Mesenteric fat pad (tissue), 1 donor: ENCODE measurements at regions not wholly inside any gene's neighbourhood (a gene's known extent, or its start where the extent isn't known, plus 50 kb on each side); places are given as distances from the start of the nearest gene placed in this dataset.
"Not testable (repeated sequence)": the region's sequence is repeated elsewhere in the genome, so short reads cannot be mapped to it uniquely, and the experiment has no call there.

Experiments
- DNase-seq: peaks from one replicate; pipeline ENCODE4 v3.0.0-alpha.2; 2020; ENCODE audit warnings: low spot score
- donor health status: DM: yes; HTN: yes; CAD: no.

DNA sequence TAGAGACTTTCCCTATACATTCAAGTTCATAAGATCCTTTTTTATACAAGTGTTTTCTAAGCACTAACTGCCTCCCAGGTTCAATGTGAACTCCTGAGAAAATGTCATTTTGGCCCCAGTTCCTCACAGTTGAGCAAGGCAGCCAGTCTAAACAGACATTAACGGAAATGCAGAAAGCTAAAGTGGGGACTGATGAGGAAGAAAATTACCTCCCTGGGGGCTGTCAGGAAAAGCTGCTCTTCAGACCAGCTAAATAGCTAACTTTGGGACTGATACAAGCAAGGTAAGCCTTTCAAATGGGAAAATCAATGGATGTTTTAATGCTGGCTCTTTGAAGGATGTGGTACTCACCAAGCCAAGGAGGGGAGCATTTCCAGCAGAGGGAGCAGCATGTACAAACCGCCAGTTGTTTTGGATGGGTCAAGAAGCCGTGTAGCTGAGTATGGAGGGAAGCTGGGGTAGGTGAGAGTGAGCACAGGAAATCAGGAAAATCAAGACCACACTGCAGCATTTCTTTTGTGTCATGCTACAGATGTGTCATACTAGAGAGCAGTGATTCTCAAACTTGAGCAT is 180.8 kb upstream of the CHD6 start:
- DNase-seq, result no peak

DNA sequence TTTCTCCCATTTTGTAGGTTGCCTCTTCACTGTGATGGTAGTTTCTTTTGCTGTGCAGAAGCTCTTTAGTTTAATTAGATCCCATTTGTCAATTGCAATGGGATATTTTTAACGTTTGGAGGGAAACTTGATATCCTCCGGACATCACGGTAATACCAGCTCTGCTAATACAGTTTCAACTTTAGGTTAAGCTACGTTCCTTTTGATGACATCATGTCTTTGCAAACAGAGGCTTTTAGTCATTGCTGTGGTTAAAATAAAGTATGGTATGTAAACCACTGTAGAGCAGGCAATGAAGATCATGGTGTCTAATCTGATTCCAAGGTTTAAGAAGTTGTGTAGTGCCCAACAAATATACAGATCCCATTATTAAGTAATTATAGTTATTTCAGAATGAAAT is 168.0 kb upstream of the CHD6 start:
- no peak for DNase-seq

DNA sequence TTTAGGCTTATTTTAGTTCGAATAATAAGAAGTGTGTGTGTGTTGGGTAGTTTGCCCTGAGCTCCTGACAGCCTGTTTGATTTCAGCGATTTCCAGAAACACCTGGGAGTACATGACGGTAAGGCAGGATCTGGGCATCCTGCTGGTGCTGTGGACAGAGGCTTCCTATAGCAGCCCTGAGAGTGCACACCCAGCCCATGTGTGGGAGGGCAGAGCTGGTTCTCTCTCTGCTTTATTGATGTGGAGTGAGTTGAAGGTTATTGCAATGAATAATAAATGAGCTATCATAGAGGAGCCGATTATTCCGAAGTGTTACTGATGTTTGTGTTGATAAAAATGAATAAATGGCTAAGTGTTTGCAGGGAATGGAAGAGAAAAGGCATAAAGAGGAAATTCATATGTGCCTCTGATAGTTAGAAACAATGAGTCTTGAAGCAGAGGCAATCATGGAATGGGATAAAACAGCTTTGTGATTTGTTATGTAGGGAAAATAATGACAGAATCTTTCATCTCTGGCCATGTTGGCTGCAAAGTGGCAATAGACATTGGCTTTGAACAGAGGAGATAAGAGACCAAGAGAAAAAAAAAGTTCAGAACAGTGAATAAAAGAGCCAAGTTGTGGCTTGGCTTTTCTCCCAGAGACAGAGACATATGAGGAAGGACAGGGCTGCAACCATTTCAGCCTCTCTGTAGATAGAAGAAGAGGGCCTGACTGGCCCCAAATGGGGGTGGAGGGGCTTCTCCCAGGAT is 166.2 kb upstream of the CHD6 start:
- DNase-seq, result no peak

DNA sequence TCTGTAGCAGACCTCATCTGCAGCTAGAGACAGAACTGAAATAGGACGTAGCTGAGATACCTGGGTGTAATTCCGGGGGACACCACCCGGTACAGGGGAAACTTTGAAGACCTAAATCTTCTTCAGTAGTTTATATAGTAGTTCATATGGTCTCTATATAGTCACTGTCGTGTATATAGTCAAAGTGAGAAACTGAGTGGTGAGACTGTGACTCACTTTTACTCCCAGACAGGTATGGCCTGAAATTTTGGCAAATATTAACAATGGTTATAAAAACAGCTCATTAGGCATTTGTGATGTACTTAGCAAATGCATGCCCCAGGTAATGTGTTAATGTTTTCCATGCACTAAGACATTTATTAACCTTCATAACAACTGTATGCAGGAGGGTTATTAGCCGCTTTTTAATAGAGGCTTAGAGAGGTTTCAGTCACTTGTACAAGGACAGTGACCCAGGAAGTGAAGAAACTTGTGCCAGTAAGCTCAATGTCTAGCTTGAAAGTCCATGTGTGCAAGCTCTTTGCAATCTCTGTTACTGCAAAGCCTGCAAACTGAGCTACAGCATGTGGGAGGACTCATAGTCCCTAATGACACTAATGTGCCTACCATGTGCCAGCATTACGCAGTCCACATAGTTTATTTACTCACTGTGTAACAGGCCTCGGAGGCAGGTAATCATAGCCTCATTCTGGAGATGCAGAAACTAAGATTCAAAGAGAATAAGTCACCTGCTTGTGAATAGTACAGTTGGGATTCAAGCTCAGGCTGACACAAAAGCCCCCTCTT is 165.4 kb upstream of the CHD6 start:
- DNase-seq, result no peak

DNA sequence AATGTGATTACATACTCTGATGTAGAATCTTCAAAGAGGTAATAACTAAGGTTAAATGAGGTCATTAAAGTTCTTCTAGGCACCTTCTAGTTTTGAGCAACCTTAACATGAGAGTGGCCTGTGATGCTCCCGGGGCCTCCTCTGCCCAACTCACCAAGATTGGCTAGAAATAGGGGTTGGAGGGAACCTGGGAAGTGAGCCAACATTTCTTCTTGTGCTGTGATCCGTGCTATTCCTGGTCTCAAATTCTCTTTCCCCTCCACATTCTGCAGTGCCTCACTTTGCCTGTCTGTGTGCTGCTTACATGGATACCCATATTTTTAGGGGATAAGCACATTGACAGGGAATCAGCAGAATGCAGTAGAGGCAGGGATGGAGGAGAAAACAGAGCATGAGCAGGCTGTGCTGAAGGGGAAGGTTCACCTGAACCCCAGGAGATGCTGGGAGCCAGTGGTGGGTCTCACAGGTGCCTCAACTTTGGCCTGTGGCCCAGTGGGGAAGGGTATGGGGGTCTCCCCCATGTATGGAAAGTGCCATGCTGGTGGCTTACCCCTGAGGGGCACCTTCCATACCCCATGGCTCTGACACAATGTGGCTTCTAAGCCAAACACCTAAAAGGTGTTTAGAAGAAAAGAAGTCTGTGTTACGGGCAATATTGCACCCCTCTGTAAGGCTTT is 164.7 kb upstream of the CHD6 start:
- DNase-seq, result no peak

DNA sequence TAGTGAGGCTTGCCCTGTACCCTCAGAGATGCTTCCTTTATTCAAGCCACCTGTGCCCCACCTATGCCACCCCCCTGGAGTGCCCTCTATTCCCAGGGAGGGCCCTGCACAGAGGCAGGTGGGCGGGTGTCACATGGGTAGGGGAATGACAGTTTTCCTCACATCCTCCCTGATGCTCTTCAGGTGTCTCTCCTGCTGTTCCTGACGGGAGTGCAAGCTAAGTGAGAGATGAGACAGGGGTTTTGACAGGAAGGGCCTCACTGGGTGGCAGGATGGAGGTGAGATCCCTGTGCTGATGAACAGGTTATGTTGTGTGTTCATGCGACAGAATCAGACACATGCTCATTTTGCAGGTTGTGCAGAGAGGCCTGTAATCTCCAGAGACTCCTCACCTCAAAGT is 164.1 kb upstream of the CHD6 start:
- DNase-seq, result no peak

DNA sequence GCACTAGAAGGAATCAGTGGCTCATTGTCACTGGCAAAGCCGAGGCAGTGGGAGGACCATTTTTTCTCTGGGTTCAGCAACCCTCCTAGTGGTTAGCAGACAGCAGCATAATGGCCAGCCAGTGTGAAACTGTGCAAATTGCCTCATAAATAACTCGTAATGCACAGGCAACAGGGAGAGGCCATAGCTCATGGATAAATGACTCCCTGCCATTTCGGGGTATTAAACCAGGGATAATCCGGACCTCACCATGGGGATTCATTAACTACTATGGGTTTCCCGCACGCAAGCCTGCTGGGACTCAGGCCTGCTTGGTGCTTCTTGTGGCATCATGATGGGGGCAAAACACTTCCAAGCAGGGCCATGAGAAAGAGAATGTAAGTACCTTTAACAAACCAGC is 158.2 kb upstream of the CHD6 start:
- no peak for DNase-seq

DNA sequence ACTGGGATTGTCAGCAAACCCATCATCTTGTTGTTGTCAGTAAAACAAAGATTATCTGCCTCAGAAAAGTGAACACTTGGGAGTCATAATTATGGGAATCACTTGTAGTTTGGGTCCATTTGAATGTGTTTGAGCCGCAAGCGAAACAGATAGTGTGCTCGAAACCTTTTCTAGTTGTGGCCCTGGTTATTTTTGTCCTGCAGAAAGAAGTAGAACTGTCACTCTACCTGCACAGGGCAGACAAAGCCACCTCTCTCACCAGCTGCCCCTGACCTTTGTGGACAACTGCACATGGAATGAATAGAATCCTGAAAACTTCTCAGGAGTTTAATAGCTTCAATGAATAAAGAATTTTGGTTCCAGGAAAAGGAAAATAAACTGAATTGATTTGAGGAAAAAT is 156.1 kb upstream of the CHD6 start:
- no peak for DNase-seq

DNA sequence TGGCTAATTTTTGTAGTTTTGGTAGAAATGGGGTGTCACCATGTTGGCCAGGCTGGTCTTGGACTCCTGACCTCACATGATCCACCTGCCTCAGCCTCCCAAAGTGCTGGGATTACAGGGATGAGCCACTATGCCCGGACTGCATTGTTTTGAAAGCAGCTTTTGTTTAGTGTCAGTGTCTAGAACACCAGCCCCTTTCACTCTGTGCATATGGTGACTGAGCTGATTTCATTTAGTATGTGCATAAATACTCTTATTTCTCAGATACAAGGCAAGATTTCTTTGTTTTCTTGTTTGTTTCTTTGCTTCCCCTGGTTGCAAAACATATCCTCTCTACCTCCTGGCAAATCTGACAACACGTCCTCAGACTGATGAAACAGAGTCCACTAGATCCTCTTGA is 152.8 kb upstream of the CHD6 start:
- DNase-seq, result no peak

DNA sequence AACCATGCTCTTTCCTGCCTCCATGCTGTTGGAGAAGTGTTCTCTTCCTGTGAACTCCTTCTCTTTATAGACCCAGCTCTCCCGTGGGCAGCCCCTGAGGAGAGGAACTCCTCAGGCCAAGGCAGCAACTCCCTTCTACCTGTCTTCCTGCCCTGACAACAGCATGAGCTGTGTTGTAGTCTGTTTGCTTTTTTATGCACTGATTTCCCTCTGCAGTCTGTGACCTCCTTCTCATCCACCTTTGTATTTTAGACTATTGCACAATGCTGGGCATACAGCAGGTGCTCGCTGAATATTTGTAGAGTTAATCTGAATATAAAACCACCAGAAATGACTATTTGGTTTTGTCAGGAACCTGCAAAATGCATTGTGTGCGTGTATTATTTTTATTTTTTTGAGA is 152.2 kb upstream of the CHD6 start:
- DNase-seq, result no peak

DNA sequence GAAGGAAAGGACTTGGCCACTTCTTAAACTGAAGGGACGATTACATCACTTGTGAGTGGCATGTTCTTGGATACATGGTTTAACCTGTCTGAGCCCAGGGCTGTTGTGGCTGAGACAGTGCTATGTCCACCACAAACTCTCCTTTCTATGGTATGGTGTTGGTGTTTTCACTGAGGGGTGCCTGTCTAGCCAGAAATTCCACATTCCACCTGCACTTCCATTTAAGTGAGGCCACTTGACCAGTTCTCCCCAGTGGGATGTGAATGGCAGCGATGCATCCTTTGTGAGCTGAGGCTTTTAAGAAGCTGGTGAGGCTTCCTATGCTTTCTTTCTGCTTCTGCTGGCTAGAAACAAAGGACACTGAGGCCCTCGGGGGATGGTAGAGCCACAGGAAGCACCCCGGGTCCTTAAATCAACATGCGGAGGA is 151.4 kb upstream of the CHD6 start:
- no peak for DNase-seq

DNA sequence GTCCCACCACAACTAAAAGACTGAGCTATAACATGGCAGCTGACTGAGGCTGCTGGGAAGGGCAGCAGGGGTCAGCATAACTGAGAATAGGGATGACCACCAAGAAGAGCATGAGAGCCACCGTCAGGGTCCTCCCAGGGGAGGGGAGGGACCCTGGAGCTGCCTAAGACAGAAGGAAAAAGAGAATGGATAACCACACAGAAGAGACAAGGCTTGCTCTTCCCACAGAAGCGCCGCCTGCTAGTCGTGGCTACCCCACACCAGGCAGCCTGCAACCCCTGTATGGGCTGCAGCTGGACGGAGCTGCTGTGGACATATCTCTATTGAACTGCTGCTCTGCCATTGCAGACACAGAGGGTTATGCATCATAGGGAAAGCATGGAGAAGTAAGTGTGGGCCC is 132.0 kb upstream of the CHD6 start:
- no peak for DNase-seq

DNA sequence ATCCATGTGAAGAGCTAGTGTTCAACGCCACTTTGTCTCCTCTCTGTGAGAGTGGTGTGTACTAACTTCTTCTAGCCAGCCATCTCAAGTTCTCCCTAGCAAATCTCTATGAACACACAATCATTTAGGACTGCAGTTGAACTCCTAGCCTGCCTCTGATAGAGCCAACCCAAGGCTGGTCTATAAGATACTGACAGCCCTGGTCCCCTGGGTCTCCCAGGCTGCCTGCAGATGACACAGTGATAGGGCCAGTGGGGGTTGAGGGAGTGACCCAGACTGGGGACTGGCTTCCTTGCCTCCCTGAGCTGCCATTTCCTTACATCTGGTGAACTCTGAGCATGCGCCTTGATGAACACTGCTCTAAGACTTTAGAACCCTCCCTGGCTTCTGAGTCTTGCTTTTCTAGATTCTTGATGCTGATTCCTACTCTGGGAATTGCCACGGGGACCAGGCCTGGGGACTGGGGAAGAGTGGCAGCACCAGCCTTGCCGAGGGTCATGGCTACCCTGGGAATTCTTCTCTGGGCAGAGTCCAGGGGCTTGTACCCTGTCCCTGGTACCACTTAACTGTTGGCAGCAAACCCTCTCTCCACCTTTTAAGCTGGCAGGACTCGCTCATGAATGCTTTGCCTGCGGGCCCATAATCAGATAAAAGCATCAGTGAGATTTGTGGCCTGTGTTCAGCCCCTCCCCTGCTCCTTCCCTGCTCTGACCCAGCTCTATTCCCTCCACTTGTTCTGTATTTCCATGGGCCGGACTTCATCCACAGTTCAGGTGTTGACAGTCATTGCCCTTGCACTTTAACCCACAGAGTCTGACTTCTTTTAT is 130.8 kb upstream of the CHD6 start:
- no peak for DNase-seq

DNA sequence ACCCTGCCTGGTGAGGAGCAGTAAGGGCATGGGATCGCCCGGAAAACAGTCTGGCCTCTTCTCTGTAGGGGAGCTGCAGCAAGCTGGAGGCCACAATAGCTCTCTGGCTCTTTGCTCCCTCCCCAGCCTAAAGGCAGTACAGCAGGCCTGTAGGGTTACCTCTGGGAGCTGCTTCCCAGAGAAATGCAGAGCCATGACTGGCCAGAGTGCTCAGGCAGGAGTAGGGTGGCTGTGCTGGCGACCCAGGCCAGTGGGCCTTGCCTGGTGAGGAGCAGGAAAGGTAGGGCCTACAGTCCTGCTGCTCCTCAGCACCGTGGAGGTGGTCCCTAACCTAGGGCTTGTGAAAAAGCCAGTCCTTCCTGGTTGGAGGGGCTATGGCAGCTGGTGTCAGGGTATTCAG is 129.9 kb upstream of the CHD6 start:
- DNase-seq, result no peak

DNA sequence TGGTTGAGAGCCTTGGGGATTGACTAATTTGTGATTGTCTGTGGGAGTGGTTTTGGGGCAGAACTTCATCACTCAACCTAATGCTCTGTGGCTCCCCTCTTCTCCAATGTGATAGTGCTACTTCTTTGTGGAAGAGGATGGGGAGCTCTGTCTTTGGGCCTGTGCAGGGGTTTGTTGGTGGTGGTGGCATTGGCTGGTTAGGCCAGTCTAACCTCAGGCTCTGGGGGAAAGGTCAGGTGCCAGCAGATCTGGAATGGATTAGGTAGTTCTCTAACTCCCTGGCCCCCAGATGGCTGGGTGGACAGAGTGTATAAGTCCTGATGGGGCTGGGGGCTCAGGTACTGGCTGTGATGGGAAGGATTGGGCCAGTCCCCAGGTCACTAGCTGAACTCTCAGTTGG is 129.0 kb upstream of the CHD6 start:
- DNase-seq, result no peak

DNA sequence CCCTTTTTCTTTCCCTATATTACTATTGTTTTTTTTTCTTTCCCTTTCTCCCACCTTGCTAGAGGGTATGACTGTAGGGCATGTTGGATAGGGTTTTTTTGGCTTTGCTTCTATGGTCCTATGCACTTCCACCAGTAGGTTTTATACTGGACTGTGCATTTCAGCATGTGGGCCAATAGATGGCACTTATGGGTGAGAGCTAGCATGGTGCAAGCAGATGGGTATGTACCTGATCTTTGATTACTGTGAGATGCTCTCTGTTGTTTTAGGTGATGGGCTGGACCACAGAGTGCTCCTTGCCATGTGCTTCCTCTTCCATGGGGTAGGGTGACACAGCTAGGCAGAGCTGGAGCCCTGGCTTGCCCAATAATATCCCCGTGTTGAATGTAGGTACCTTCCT is 128.5 kb upstream of the CHD6 start:
- no peak for DNase-seq

DNA sequence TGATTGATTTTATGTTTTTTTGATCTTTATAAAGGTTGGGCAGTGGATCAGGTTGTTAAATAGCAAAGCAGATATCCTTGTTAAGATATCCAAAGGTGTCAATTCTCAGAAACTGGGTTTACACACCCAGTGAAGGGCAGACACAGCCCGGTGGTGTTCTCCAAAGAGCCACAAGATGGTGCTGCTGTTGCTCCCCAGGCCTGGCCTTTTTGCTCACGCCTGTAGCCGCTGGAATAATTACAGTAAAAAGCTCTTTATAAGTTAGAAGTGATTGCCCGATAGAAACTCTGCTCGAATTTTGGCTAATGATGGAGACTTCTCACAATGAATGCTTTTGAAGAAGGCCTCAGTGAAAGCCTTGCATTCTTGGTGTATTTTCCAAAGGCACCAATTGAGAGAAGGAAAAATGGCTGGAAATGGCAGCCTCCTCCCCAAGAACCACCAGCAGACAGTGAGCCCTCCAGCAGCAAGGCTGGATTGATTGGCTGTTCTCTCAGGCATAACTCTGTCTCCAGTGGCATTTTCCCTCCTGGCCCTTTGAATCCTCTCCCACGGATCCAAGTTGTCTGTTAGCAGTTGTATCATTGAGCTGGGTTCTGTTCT is 120.5 kb upstream of the CHD6 start:
- no peak for DNase-seq

DNA sequence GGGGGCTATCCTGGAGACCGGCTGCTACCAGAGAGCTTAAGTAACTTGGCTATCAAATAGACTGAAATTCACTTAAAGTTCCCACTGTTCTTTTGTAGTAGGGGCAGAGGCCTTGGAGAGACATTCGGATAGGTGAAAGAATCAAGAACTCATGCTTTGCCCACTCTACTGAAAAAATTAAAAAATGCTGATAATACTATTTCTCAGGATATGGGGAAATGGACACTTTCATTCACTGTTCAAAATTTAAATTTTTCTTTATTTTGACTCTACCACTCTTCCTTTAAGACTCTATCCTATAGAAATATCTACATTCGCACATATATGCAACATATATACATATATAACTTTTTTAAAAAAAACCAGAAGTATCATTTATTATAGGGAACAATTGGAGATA is 117.8 kb upstream of the CHD6 start:
- no peak for DNase-seq

DNA sequence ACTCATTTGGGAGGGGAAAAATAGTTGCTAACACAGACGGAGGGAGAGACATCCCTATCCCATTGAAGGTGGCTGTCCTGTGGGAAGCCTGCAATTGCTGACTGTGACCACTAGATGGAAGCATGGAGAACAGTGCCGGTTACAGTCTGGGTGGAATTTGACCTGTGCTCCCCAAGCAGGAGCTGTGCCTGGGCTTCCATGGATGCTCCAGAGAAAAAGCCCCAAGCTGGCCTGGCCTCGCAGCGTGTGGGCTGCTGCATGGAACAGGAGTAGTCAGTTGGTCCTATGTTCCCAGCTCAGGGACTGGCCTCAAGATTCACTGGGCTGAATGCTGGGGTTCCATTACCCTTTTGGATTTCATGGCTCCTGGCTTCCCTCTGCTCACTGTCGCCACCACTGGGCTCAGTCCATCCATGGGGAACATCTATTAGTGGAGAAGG is 116.3 kb upstream of the CHD6 start:
- DNase-seq, result no peak

DNA sequence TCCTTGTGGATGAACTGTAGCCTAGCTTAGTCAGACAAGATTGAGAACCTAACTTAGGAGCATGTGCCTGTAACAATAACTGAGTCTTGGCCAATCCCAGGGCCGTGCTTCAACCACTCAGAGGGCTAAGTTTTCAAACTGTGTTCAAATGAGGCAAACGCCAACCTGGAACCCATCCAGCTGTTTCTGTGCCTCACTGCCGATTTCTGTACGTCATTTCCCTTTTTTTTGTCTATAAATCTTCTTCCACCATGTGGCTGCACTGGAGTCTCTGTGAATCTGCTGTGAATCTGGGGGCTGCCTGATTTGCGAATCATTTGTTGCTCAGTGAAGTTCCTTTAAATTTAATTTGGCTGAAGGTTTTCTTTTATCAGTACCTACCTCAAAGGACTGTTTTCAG is 115.0 kb upstream of the CHD6 start:
- DNase-seq, result no peak

DNA sequence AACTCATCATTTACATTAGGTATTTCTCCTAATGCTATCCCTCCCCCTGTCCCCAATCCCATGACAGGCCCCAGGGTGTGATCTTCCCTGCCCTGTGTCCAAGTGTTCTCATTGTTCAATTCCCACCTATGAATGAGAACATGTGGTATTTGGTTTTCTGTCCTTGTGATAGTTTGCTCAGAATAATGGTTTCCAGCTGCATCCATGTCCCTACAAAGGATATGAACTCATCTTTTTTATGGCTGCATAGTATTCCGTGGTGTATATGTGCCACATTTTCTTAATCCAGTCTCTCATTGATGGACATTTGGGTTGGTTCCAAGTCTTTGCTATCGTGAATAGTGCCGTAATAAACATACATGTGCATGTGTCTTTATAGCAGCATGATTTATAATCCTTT is 113.0 kb upstream of the CHD6 start:
- DNase-seq, result not testable (repeated sequence)
